ENCODE measurements at regions not wholly inside any gene's neighbourhood (a gene's known extent, or its start where the extent isn't known, plus 50 kb on each side); places are given as distances from the start of the nearest gene placed in this dataset.

- TF ChIP-seq RAD21 (IDR thresholded peaks at IDR 0.05; ENCODE audit: low read depth) (no peak), REST (IDR thresholded peaks at IDR 0.05; ENCODE audit: low read depth) (no peak), POLR2AphosphoS5 (IDR thresholded peaks at IDR 0.05; ENCODE audit: low read depth, low read length) (no peak), MAX (IDR thresholded peaks at IDR 0.05) (no peak), CTCF (IDR thresholded peaks at IDR 0.05 in 2 of 3, conservative IDR thresholded peaks at IDR 0.05 in 1 of 3; ENCODE audit: borderline replicate concordance in 1 of 3, insufficient read depth in 1 of 3, low read depth in 2 of 3, low read length in 2 of 3) (no peak), POLR2A (IDR thresholded peaks at IDR 0.05; ENCODE audit: borderline replicate concordance, extremely low read depth, insufficient read depth, insufficient read length) (no peak), EZH2 (IDR thresholded peaks at IDR 0.05) (no peak)
Measured at GRCh38 chr12:9363145-9363544, 154.9 kb upstream of the PZP start.

Data from HCT116 (cell line).